ENCODE measurements at regions not wholly inside any gene's neighbourhood (a gene's known extent, or its start where the extent isn't known, plus 50 kb on each side); places are given as distances from the start of the nearest gene placed in this dataset.

- TF ChIP-seq, protein P1, sequence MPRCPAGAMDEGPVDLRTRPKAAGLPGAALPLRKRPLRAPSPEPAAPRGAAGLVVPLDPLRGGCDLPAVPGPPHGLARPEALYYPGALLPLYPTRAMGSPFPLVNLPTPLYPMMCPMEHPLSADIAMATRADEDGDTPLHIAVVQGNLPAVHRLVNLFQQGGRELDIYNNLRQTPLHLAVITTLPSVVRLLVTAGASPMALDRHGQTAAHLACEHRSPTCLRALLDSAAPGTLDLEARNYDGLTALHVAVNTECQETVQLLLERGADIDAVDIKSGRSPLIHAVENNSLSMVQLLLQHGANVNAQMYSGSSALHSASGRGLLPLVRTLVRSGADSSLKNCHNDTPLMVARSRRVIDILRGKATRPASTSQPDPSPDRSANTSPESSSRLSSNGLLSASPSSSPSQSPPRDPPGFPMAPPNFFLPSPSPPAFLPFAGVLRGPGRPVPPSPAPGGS (IDR thresholded peaks at IDR 0.05; ENCODE audit: borderline replicate concordance, insufficient read depth, low read depth, low read length, poor library complexity, severe bottlenecking) = no peak
- TF ChIP-seq HDGF (IDR thresholded peaks at IDR 0.05) = no peak
- no peak for TF ChIP-seq RELB (IDR thresholded peaks at IDR 0.05; ENCODE audit: low read depth)
- no peak for TF ChIP-seq HCFC1 (IDR thresholded peaks at IDR 0.05; ENCODE audit: low read length)
- TF ChIP-seq SMAD5 (IDR thresholded peaks at IDR 0.05; ENCODE audit: low read depth) = no peak
- no peak for TF ChIP-seq LARP7 (IDR thresholded peaks at IDR 0.05)
- no peak for TF ChIP-seq RELA (IDR thresholded peaks at IDR 0.05; ENCODE audit: borderline replicate concordance, partially characterized antibody)
- TF ChIP-seq TCF7 (IDR thresholded peaks at IDR 0.05; ENCODE audit: borderline replicate concordance) = no peak
Measured at GRCh38 chr1:29986986-29987385, 736.4 kb downstream of the MATN1 start (continued).

- H3K79me2 ChIP-seq (ENCODE audit: control insufficient read depth, insufficient read depth, low read length) = no peaks in the 10 kb centered on the region
- H2AFZ ChIP-seq (ENCODE audit: control insufficient read depth, low read depth, low read length) = no peak overlapping the region
- no peaks in the 10 kb centered on the region for H3K36me3 ChIP-seq (ENCODE audit: control insufficient read depth in 2 of 2, insufficient read depth in 2 of 2, low read length in 1 of 2)
- no peaks in the 10 kb centered on the region for H4K20me1 ChIP-seq (ENCODE audit: control insufficient read depth, insufficient read depth)
- POLR2A ChIA-PET = no interaction called here
- intact Hi-C loops (cut with micrococcal nuclease; ENCODE audit: unreplicated experiment) = no loop called here
- CTCF ChIA-PET = no interaction called here
- 33% methylated on average over 5 of the region's 5 CpGs for WGBS (ENCODE audit: insufficient coverage, insufficient replicate concordance, low lambda C conversion rate, missing lambda C conversion rate)
- H3K4me2 ChIP-seq (ENCODE audit: control insufficient read depth, insufficient read depth) = no peak overlapping the region
- no peaks in the 10 kb centered on the region for H3K27me3 ChIP-seq (replicated peaks in 1 of 2; ENCODE audit: control insufficient read depth in 2 of 2, insufficient read depth in 2 of 2, low read length in 1 of 2)
- SMC1A ChIA-PET (ENCODE audit: uncharacterized antibody, unreplicated experiment) = no interaction called here
- no peak overlapping the region for H3K9ac ChIP-seq (ENCODE audit: control insufficient read depth, insufficient read depth, low read length)
- no peak for TF ChIP-seq CEBPZ (IDR thresholded peaks at IDR 0.05; ENCODE audit: low read depth, low read length)
- no peak for TF ChIP-seq IRF4 (IDR thresholded peaks at IDR 0.05; ENCODE audit: low read depth, low read length)
- TF ChIP-seq, protein P2, sequence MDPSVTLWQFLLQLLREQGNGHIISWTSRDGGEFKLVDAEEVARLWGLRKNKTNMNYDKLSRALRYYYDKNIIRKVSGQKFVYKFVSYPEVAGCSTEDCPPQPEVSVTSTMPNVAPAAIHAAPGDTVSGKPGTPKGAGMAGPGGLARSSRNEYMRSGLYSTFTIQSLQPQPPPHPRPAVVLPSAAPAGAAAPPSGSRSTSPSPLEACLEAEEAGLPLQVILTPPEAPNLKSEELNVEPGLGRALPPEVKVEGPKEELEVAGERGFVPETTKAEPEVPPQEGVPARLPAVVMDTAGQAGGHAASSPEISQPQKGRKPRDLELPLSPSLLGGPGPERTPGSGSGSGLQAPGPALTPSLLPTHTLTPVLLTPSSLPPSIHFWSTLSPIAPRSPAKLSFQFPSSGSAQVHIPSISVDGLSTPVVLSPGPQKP (IDR thresholded peaks at IDR 0.05; ENCODE audit: low read depth, low read length) = no peak
- no peak for TF ChIP-seq RUNX3 (IDR thresholded peaks at IDR 0.05; ENCODE audit: low read length)
- no peak for TF ChIP-seq EZH2 (IDR thresholded peaks at IDR 0.05; ENCODE audit: borderline replicate concordance, control insufficient read depth, low read depth, low read length)
- TF ChIP-seq POLR2A (IDR thresholded peaks at IDR 0.05; ENCODE audit: low read depth, low read length) = no peak
- no peak for TF ChIP-seq NBN (IDR thresholded peaks at IDR 0.05)
- TF ChIP-seq FOS (IDR thresholded peaks at IDR 0.05; ENCODE audit: borderline replicate concordance, extremely low read depth, insufficient read length) = no peak
- no peak for TF ChIP-seq SMC3 (IDR thresholded peaks at IDR 0.05; ENCODE audit: borderline replicate concordance, low read length)
- no peak for TF ChIP-seq HCFC1 (IDR thresholded peaks at IDR 0.05; ENCODE audit: low read length)
- TF ChIP-seq NFYA (IDR thresholded peaks at IDR 0.05; ENCODE audit: borderline replicate concordance, low read depth, low read length) = no peak
- no peak for TF ChIP-seq ZNF622 (IDR thresholded peaks at IDR 0.05)
- no peak overlapping the region for H3K4me3 ChIP-seq
- no peak for ATAC-seq
- no TSS peak for BruUV-seq (replicated peaks)
- no peaks in the 10 kb centered on the region; the same call in 2 of the 3 replicates for H3K9me3 ChIP-seq (replicated peaks; ENCODE audit: control insufficient read depth, insufficient read depth, low read length)
- H3K4me1 ChIP-seq (ENCODE audit: control insufficient read depth, insufficient read depth, low read length) = no peaks in the 10 kb centered on the region
- in situ Hi-C loops (cut with MboI) = no loop called here
- no peak for DNase-seq (ENCODE audit: low read depth, low spot score)
- no peak overlapping the region for H3K27ac ChIP-seq (ENCODE audit: control insufficient read depth, insufficient read depth)
- RAD21 ChIA-PET (ENCODE audit: unreplicated experiment) = no interaction called here
- FAIRE-seq = no peak
Measured at GRCh38 chr1:29985606-29985945, 737.8 kb downstream of the MATN1 start.
